GM12878 (cell line): ENCODE measurements at regions not wholly inside any gene's neighbourhood (a gene's known extent, or its start where the extent isn't known, plus 50 kb on each side); places are given as distances from the start of the nearest gene placed in this dataset.

ENCODE experiments used
- ATAC-seq: fragments of 200-7000 bp; cut with Tn5 transposase; 3 replicates; pipeline ENCODE4 v1.9.1; 2020; ENCODE audit warnings: mild to moderate bottlenecking, moderate library complexity
- BruUV-seq: library from RNA; stranded (reverse); fragments of 400-500 nt; replicated peaks from 2 replicates; lab custom pipeline; 2021; lab: Mats Ljungman, UMichigan
- CTCF ChIA-PET: fragments of 300-600 bp; sonication (Branson Sonifier 250); formaldehyde crosslinking; extraction: SDS; loops from one replicate; lab custom pipeline; 2021; ENCODE audit warnings: inconsistent platforms; lab: Yijun Ruan, JAX
- POLR2A ChIA-PET: fragments of 350-600 bp; formaldehyde crosslinking; extraction: SDS; loops from one replicate; lab custom pipeline; 2021; ENCODE audit warnings: inconsistent platforms; lab: Charles Lee
- RAD21 ChIA-PET: fragments of 300-600 bp; sonication (Branson Sonifier 250); formaldehyde crosslinking; loops from one replicate; lab custom pipeline; 2023; ENCODE audit warnings: antibody characterized with exemption; ENCODE audit not compliant: unreplicated experiment; lab: Charles Lee
- SMC1A ChIA-PET: fragments of 300-600 bp; sonication (Branson Sonifier 250); formaldehyde crosslinking; loops from one replicate; lab custom pipeline; 2023; ENCODE audit not compliant: unreplicated experiment, uncharacterized antibody; lab: Charles Lee
- DNase-seq: peaks from one replicate; pipeline ENCODE4 v3.0.0-alpha.2; 2011; ENCODE audit warnings: low read depth, low spot score
- FAIRE-seq: peaks from 3 replicates; lab custom pipeline; 2011; peaks lifted over from hg19 to GRCh38; lab: Jason Lieb, UNC
- H2AFZ ChIP-seq: 2 replicates; pipeline ENCODE4 v1.6.0; 2011; ENCODE audit warnings: low read depth, low read length, control low read depth; ENCODE audit not compliant: control insufficient read depth
- H3K27ac ChIP-seq: 2 replicates; pipeline ENCODE4 v1.5.1; 2011; ENCODE audit warnings: control low read depth; ENCODE audit not compliant: control insufficient read depth, insufficient read depth
- H3K27me3 ChIP-seq, 2 experiments: replicated peaks in 1 of 2; 2 replicates each; pipeline versions ENCODE4 v1.6.0 to v1.6.1; 2011; ENCODE audit warnings: low read length in 1 of 2; ENCODE audit not compliant: control insufficient read depth in 2 of 2, insufficient read depth in 2 of 2
- H3K36me3 ChIP-seq, 2 experiments: 2 replicates each; pipeline ENCODE4 v1.5.1; 2011; ENCODE audit warnings: low read length in 1 of 2; ENCODE audit not compliant: control insufficient read depth in 2 of 2, insufficient read depth in 2 of 2
- H3K4me1 ChIP-seq: 2 replicates; pipeline ENCODE4 v1.6.1; 2011; ENCODE audit warnings: mild to moderate bottlenecking, low read length, moderate library complexity, mixed read lengths; ENCODE audit not compliant: control insufficient read depth, insufficient read depth
- H3K4me2 ChIP-seq: 2 replicates; pipeline ENCODE4 v1.6.0; 2011; ENCODE audit warnings: control low read depth; ENCODE audit not compliant: control insufficient read depth, insufficient read depth
- H3K4me3 ChIP-seq: fragments of 200-600 bp; sonication (generic); 2 replicates; pipeline ENCODE4 v1.5.1; 2016
- H3K79me2 ChIP-seq: 2 replicates; pipeline ENCODE4 v1.6.0; 2011; ENCODE audit warnings: low read length; ENCODE audit not compliant: control insufficient read depth, insufficient read depth
- H3K9ac ChIP-seq: 2 replicates; pipeline ENCODE4 v1.8.0; 2011; ENCODE audit warnings: low read length, control low read depth, mixed read lengths; ENCODE audit not compliant: control insufficient read depth, insufficient read depth
- H3K9me3 ChIP-seq: replicated peaks from 3 replicates; pipeline ENCODE4 v1.5.1; 2011; ENCODE audit warnings: mild to moderate bottlenecking, low read length; ENCODE audit not compliant: control insufficient read depth, insufficient read depth
- H4K20me1 ChIP-seq: 2 replicates; pipeline ENCODE4 v1.6.0; 2011; ENCODE audit not compliant: control insufficient read depth, insufficient read depth
- ATF2 ChIP-seq: IDR thresholded peaks from 2 replicates; pipeline ENCODE4 v1.6.1; 2012; ENCODE audit warnings: low read length, inconsistent platforms
- E4F1 ChIP-seq: fragments of 450-650 bp; IDR thresholded peaks from 2 replicates; pipeline ENCODE4 v1.6.1; 2018; ENCODE audit warnings: borderline replicate concordance, mild to moderate bottlenecking; ENCODE audit not compliant: partially characterized antibody
- EED ChIP-seq: sonication (generic); IDR thresholded peaks from 2 replicates; pipeline ENCODE4 v1.6.1; 2016; ENCODE audit warnings: antibody characterized with exemption, low read depth
- HDAC2 ChIP-seq: fragments of 200-600 bp; sonication (generic); IDR thresholded peaks from 2 replicates; pipeline ENCODE4 v1.6.1; 2017
- MTA3 ChIP-seq: IDR thresholded peaks from 2 replicates; pipeline ENCODE4 v1.6.1; 2012; ENCODE audit warnings: low read length, inconsistent platforms, borderline replicate concordance
- RAD51 ChIP-seq: fragments of 450-650 bp; IDR thresholded peaks from 2 replicates; pipeline ENCODE4 v1.6.1; 2016; ENCODE audit warnings: moderate library complexity, mild to moderate bottlenecking, inconsistent platforms
- ZZZ3 ChIP-seq: IDR thresholded peaks from 2 replicates; pipeline ENCODE4 v1.6.1; 2011; ENCODE audit warnings: low read depth; ENCODE audit not compliant: control insufficient read depth, insufficient read length
- WGBS: methylation state at CpG from one replicate; pipeline ENCODE4 v1.1.6; 2016; ENCODE audit warnings: low lambda C conversion rate; ENCODE audit not compliant: insufficient replicate concordance, insufficient coverage; ENCODE audit errors: missing lambda C conversion rate; 5-methylcytosine and 5-hydroxymethylcytosine counted together
- in situ Hi-C: fragments of 300-500 bp; cut with MboI; formaldehyde crosslinking; loops from 9 replicates; pipeline ENCODE4 v1.14.3; 2018; ENCODE audit warnings: mixed read lengths
- intact Hi-C: fragments of 100-400 bp; cut with micrococcal nuclease; formaldehyde crosslinking; loops from one replicate; pipeline ENCODE4 v1.14.2; 2022; ENCODE audit not compliant: unreplicated experiment

GRCh38 chr10:44820094-44820493 is 91.0 kb upstream of the TMEM72 start:
- DNase-seq = no peak
- no peak for ATAC-seq
- 33% methylated on average over 3 of the region's 3 CpGs for WGBS
- Histone ChIP-seq H2AFZ (no peak overlapping the region), H3K4me1 (no peaks in the 10 kb centered on the region), H3K9ac (no peak overlapping the region), H3K4me3 (no peak overlapping the region), H3K9me3 (no peaks in the 10 kb centered on the region), H3K36me3 (no peaks in the 10 kb centered on the region), H3K27ac (no peak overlapping the region), H3K79me2 (no peaks in the 10 kb centered on the region), H4K20me1 (no peaks in the 10 kb centered on the region)
- in situ Hi-C loops (no loop called here), intact Hi-C loops (no loop called here)
- ChIA-PET RAD21 (no interaction called here), CTCF (interaction anchor here (0.6 kb wide), 1 partner anchor 71 kb away, joined by 3 read pairs; no protein-coding TSS in a partner anchor)
- FAIRE-seq = no peak
- TF ChIP-seq ZZZ3 (no peak), ATF2 (no peak)
- TF ChIP-seq, all 136 proteins: peak for 0
- Histone ChIP-seq H3K27me3 (no peaks in the 10 kb centered on the region; a peak in 1 of 4 replicates), H3K4me2 (no peak overlapping the region)
- BruUV-seq = no TSS peak
- POLR2A ChIA-PET = no interaction called here
- SMC1A ChIA-PET = no interaction called here

GRCh38 chr10:44821290-44821689 is 89.8 kb upstream of the TMEM72 start:
- WGBS = 39% methylated on average over 8 of the region's 8 CpGs
- ChIA-PET CTCF (no interaction called here), POLR2A (no interaction called here)
- no TSS peak for BruUV-seq
- no peak for DNase-seq
- no peak overlapping the region for H3K27ac ChIP-seq
- in situ Hi-C loops = no loop called here
- H3K4me2 ChIP-seq = no peak overlapping the region
- H3K9ac ChIP-seq = no peak overlapping the region
- intact Hi-C loops = no loop called here
- no peak overlapping the region for H3K4me3 ChIP-seq
- no peak overlapping the region for H2AFZ ChIP-seq
- no peak for FAIRE-seq
- no peaks in the 10 kb centered on the region for H3K79me2 ChIP-seq
- H3K36me3 ChIP-seq = no peaks in the 10 kb centered on the region
- TF ChIP-seq E4F1 = no peak
- TF ChIP-seq EED = no peak
- TF ChIP-seq MTA3 = no peak
- no peak for TF ChIP-seq RAD51
- TF ChIP-seq HDAC2 = no peak
- TF ChIP-seq, all 136 proteins: peak for 0
- Histone ChIP-seq H3K9me3 (no peaks in the 10 kb centered on the region), H3K27me3 (no peaks in the 10 kb centered on the region; a peak in 1 of 4 replicates), H4K20me1 (no peaks in the 10 kb centered on the region), H3K4me1 (no peaks in the 10 kb centered on the region)
- ATAC-seq = no peak
- RAD21 ChIA-PET = no interaction called here
- SMC1A ChIA-PET = no interaction called here
